Kidney epithelial cell (primary cell): ENCODE measurements at regions not wholly inside any gene's neighbourhood (a gene's known extent, or its start where the extent isn't known, plus 50 kb on each side); places are given as distances from the start of the nearest gene placed in this dataset.

Experiments used
- DNase-seq: peaks from one replicate; pipeline ENCODE4 v3.0.0-alpha.2; 2010; ENCODE audit warnings: low read depth
- H3K27me3 ChIP-seq: 2 replicates; pipeline ENCODE4 v1.6.0; 2011; ENCODE audit warnings: low read length; ENCODE audit not compliant: control insufficient read depth, insufficient read depth
- H3K36me3 ChIP-seq: 2 replicates; pipeline ENCODE4 v1.5.1; 2011; ENCODE audit warnings: low read length; ENCODE audit not compliant: control insufficient read depth, insufficient read depth
- H3K4me3 ChIP-seq: 2 replicates; pipeline ENCODE4 v1.5.1; 2011; ENCODE audit warnings: low read depth, mild to moderate bottlenecking, control low read depth, low read length
- CTCF ChIP-seq: IDR thresholded peaks from 2 replicates; pipeline ENCODE4 v1.5.1; 2011; ENCODE audit warnings: mild to moderate bottlenecking, moderate library complexity, low read length, control low read depth, inconsistent platforms; ENCODE audit not compliant: insufficient read depth, poor library complexity, severe bottlenecking

GRCh38 chr4:23162275-23162674 lies 469.5 kb downstream of the GBA3 start:
- DNase-seq = no peak
- H3K4me3 ChIP-seq = no peak overlapping the region
- no peaks in the 10 kb centered on the region for H3K36me3 ChIP-seq
- no peak for TF ChIP-seq CTCF
- no peaks in the 10 kb centered on the region for H3K27me3 ChIP-seq

GRCh38 chr4:23161787-23162186 lies 469.1 kb downstream of the GBA3 start:
- no peak for DNase-seq
- Histone ChIP-seq H3K4me3 (no peak overlapping the region), H3K36me3 (no peaks in the 10 kb centered on the region), H3K27me3 (no peaks in the 10 kb centered on the region)
- no peak for TF ChIP-seq CTCF

GRCh38 chr4:23153076-23153475 lies 460.3 kb downstream of the GBA3 start:
- TF ChIP-seq CTCF = no peak
- Histone ChIP-seq H3K4me3 (no peak overlapping the region), H3K27me3 (no peaks in the 10 kb centered on the region), H3K36me3 (no peaks in the 10 kb centered on the region)
- no peak for DNase-seq

GRCh38 chr4:23149815-23150214 lies 457.1 kb downstream of the GBA3 start:
- no peak for DNase-seq
- H3K4me3 ChIP-seq = no peak overlapping the region
- no peaks in the 10 kb centered on the region for H3K36me3 ChIP-seq
- no peaks in the 10 kb centered on the region for H3K27me3 ChIP-seq
- no peak for TF ChIP-seq CTCF

- no peak for TF ChIP-seq CTCF
- Histone ChIP-seq H3K36me3 (no peaks in the 10 kb centered on the region), H3K27me3 (no peaks in the 10 kb centered on the region), H3K4me3 (no peak overlapping the region)
- no peak for DNase-seq
Observed at GRCh38 chr4:23144707-23145106, 452.0 kb downstream of the GBA3 start.

GRCh38 chr4:23135792-23136645 lies 443.3 kb downstream of the GBA3 start:
- peak; percentile 80 for TF ChIP-seq CTCF
- H3K4me3 ChIP-seq = no peak overlapping the region
- peak; percentile 10 for DNase-seq

More at GRCh38 chr4:23135792-23136645, 443.3 kb downstream of the GBA3 start:
- H3K36me3 ChIP-seq = no peaks in the 10 kb centered on the region
- no peaks in the 10 kb centered on the region for H3K27me3 ChIP-seq
